Right atrium auricular region (tissue), 2 donors: ENCODE measurements at regions not wholly inside any gene's neighbourhood (a gene's known extent, or its start where the extent isn't known, plus 50 kb on each side); places are given as distances from the start of the nearest gene placed in this dataset.

Experiments
- DNase-seq: peaks from one replicate; pipeline ENCODE4 v3.0.0-alpha.2; 2019; ENCODE audit warnings: low spot score
- H3K27ac ChIP-seq, 2 donors: fragments of 200-600 bp; sonication (generic); 1 replicate in 1 of 2; 2 replicates in 1 of 2; pipeline ENCODE4 v1.5.1; 2016 to 2019
- H3K27me3 ChIP-seq, 2 donors: fragments of 200-600 bp; sonication (generic); one replicate each; pipeline versions ENCODE4 v1.5.1 to v1.6.0; 2017 to 2019
- H3K36me3 ChIP-seq: fragments of 200-600 bp; sonication (generic); one replicate; pipeline ENCODE4 v1.5.1; 2016
- H3K4me1 ChIP-seq, 2 donors: fragments of 200-600 bp; sonication (generic); one replicate each; pipeline versions ENCODE4 v1.5.1 to v1.6.0; 2017 to 2019
- H3K4me3 ChIP-seq, 2 donors: fragments of 200-600 bp; sonication (generic); 1 replicate in 1 of 2; 2 replicates in 1 of 2; pipeline ENCODE4 v1.5.1; 2017 to 2019; ENCODE audit warnings: mild to moderate bottlenecking in 1 of 2, moderate library complexity in 1 of 2
- H3K9me3 ChIP-seq, 2 donors: fragments of 200-600 bp; sonication (generic); one replicate each; pipeline ENCODE4 v1.5.1; 2019
- CTCF ChIP-seq, 2 donors: fragments of 200-600 bp; sonication (generic); IDR thresholded peaks; one replicate each; pipeline ENCODE4 v1.5.1; 2019; ENCODE audit warnings: antibody characterized with exemption in 2 of 2

GRCh38 chr1:47557066-47557465 is 119.2 kb downstream of the FOXD2 start:
- peaks cover 0 to 4% of the 10 kb centered on the region in 2 donors for H3K27me3 ChIP-seq
- DNase-seq = no peak
- no peaks in the 10 kb centered on the region for H3K9me3 ChIP-seq
- no peak overlapping the region for H3K4me3 ChIP-seq
- H3K36me3 ChIP-seq = no peaks in the 10 kb centered on the region
- no peak for TF ChIP-seq CTCF (IDR thresholded peaks at IDR 0.05)
- no peaks in the 10 kb centered on the region for H3K4me1 ChIP-seq
- no peak overlapping the region for H3K27ac ChIP-seq

- Histone ChIP-seq H3K4me3 (no peak overlapping the region), H3K4me1 (no peaks in the 10 kb centered on the region), H3K9me3 (no peaks in the 10 kb centered on the region), H3K36me3 (no peaks in the 10 kb centered on the region), H3K27me3 (peaks cover 0 to 4% of the 10 kb centered on the region in 2 donors), H3K27ac (no peak overlapping the region)
- no peak for TF ChIP-seq CTCF (IDR thresholded peaks at IDR 0.05)
- DNase-seq = no peak
Measured at GRCh38 chr1:47558601-47559593, 121.1 kb downstream of the FOXD2 start.

- no peak for DNase-seq
- no peaks in the 10 kb centered on the region for H3K4me1 ChIP-seq
- H3K9me3 ChIP-seq = no peaks in the 10 kb centered on the region
- H3K27ac ChIP-seq = no peak overlapping the region
- H3K27me3 ChIP-seq = peaks cover 0 to 4% of the 10 kb centered on the region in 2 donors
- H3K4me3 ChIP-seq = no peak overlapping the region
- no peaks in the 10 kb centered on the region for H3K36me3 ChIP-seq
- no peak for TF ChIP-seq CTCF (IDR thresholded peaks at IDR 0.05)
Measured at GRCh38 chr1:47559944-47560695, 122.3 kb downstream of the FOXD2 start.

GRCh38 chr1:47561523-47562007 is 123.7 kb downstream of the FOXD2 start:
- no peak for DNase-seq
- Histone ChIP-seq H3K27ac (no peak overlapping the region), H3K9me3 (no peaks in the 10 kb centered on the region), H3K4me1 (no peaks in the 10 kb centered on the region), H3K27me3 (peaks cover 0 to under 1% of the 10 kb centered on the region in 2 donors), H3K4me3 (no peak overlapping the region), H3K36me3 (no peaks in the 10 kb centered on the region)
- no peak for TF ChIP-seq CTCF (IDR thresholded peaks at IDR 0.05)

- Histone ChIP-seq H3K9me3 (no peaks in the 10 kb centered on the region), H3K4me3 (no peak overlapping the region), H3K4me1 (no peaks in the 10 kb centered on the region), H3K27ac (no peak overlapping the region), H3K27me3 (no peaks in the 10 kb centered on the region), H3K36me3 (no peaks in the 10 kb centered on the region)
- no peak for TF ChIP-seq CTCF (IDR thresholded peaks at IDR 0.05)
- DNase-seq = no peak
Measured at GRCh38 chr1:47562147-47562546, 124.3 kb downstream of the FOXD2 start.
